Activated CD8-positive, alpha-beta memory T cell treated with anti-CD3 and anti-CD28 coated beads, Interleukin-2, amount 50 U/mL, for 48 hours (primary cell): ENCODE measurements at regions not wholly inside any gene's neighbourhood (a gene's known extent, or its start where the extent isn't known, plus 50 kb on each side); places are given as distances from the start of the nearest gene placed in this dataset.
"Not testable (repeated sequence)": the region's sequence is repeated elsewhere in the genome, so short reads cannot be mapped to it uniquely, and the experiment has no call there.

Experiments
- DNase-seq: peaks from one replicate; pipeline ENCODE4 v3.0.0-alpha.2; 2020

DNA sequence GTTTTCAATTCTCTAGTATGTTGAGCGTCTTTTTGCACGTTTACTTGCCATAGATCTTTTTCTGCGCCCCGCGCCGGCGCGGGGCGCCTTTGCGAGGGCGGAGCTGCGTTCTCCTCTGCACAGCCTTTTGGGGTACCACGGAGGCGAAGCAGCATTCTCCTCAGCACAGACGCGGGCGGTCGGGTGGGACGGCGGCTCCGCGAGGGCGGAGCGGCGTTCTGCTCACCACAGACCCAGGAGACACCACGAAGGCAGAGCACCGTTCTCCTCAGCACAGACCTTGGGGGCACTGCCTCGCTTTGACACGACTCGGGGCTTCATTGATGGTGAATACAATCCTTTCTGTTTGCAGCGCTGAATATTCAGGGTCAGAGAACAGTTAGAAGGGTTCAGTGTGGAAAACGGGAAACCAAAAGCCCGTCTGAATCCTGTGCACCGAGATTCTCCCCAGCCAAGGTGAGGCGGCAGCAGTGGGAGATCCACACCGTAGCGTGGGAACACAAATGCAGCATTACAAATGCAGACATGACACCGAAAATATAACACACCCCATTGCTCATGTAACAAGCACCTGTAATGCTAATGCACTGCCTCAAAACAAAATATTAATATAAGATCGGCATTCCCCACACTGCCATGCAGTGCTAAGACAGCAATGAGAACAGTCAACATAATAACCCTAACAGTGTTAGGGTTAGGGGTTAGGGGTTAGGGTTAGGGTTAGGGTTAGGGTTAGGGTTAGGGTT lies 190.7 kb upstream of the VIPR2 start:
- not testable (repeated sequence) for DNase-seq

DNA sequence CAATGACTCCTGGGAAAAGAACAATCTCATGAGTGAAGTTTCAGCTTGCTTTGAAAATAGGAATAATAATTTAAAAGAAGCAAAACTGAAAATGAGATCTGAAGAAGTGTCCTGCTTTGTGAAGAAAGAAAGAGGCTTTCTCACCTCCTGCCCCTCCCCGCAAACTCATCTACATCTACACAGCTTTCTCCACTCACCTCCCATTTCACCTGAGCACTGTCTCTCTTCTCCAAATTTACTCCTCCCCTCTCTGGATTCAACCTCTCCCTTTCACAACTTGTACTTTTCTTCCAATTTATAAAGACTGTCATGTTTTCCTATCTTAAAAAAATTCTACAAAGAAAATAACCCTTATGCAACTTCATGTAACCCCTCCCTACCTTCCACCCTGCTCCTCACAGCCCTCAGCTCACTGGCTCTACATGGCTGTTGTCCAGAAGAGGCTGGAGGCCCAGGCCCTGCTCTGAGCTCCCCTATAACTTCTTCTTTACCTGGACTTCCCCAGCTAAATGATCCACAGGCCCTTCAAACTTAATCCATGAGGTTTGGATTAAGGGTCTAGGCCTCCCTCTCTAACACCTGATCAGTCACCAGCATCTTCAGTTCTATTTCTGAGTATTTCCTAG lies 188.3 kb upstream of the VIPR2 start:
- not testable (repeated sequence) for DNase-seq

DNA sequence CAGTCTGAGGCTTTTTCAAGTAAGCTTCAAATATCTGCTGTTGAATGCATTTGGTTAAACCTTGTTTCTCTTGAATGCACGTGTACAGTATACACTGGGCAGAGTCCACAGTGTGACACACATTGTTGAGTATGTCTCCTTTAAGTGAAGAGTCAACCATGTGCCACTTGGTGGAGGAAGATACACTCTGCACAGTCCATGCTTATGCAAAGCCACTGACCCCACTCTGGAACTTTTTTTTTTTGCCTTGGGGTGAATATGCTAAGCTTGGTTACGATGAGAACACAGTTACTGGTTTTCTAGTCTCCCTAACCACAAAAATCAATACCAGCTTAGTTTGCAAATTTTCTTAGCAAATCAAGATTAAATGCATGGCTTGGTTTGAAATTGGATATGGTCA lies 186.8 kb upstream of the VIPR2 start:
- no peak for DNase-seq

DNA sequence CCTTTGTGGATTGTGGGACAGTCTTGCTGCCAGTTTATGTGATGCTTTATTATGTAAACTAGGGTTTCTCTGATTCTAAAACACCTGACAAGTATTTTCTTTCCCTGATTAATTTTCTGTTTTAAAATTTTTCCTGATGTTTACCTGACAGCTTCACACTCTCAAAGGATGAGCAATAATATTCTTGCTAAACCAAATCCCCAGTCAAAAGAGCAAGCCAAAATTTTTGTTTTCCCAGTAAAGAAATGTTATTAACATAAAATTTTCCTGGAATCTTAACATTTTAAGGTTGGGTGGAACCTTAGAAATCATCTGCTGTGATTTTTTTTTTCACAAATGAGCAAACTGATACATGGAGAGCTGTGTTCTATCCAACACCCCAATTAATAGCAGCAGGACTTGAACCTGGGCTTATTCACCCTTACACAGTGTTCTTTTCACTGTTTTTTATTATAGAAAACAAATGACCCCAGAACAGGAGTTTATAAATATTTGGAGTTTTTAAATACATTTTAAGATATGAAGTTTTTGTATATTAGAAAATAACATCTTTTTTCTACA lies 185.2 kb upstream of the VIPR2 start:
- no peak for DNase-seq

DNA sequence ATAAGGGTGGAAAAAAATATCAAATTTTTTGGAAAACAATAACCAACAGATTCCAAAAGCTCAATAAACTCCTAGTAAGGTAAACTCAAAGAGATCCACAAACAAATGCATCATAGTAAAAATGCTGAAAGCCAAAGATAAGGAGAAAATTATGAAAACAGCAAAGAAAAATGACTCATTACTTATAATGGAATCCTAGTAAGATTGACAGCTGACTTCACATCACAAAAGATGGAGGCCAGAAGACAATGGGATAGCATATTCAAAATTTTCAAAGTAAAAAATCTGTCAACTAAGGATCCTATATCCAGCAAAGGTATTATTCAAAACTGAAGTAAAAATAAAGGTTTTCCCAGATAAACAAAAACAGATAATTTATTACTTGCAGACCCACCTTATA lies 183.4 kb upstream of the VIPR2 start:
- no peak for DNase-seq

DNA sequence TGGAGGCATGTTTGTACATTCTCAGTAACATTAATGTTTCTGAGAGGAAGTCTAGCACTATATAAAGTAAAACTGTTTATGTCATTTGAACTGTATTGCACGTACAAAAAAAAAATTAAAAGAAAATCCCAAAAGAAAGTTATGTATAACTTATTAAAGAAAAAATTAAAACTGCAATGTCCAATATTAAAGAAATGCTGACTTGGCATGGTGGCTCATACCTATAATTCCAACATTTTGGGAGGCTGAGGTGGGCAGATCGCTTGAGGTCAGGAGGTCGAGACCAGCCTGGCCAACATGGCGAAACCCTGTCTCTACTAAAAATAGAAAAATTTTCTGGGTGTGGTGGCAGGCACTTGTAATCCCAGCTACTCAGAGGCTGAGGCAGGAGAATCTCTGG lies 178.7 kb upstream of the VIPR2 start:
- no peak for DNase-seq

DNA sequence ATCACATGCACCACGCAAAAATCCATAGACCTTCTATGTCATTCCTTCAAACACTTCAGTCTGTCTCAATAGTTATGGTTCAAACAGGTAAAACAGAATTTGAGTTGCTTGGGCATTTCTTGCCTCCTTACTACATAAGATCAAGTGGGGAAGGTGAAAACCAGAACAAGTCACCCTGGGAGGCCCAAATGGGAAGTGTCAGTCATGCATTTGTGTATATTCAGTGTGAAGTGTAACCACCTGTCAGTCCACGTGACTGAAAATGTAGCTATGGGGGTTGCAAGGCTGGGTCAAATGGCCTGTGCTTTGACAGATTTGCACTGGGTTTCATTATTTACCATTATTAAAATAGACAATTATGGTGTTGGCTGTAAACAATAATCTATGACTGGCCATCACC lies 176.6 kb upstream of the VIPR2 start:
- DNase-seq, result no peak

DNA sequence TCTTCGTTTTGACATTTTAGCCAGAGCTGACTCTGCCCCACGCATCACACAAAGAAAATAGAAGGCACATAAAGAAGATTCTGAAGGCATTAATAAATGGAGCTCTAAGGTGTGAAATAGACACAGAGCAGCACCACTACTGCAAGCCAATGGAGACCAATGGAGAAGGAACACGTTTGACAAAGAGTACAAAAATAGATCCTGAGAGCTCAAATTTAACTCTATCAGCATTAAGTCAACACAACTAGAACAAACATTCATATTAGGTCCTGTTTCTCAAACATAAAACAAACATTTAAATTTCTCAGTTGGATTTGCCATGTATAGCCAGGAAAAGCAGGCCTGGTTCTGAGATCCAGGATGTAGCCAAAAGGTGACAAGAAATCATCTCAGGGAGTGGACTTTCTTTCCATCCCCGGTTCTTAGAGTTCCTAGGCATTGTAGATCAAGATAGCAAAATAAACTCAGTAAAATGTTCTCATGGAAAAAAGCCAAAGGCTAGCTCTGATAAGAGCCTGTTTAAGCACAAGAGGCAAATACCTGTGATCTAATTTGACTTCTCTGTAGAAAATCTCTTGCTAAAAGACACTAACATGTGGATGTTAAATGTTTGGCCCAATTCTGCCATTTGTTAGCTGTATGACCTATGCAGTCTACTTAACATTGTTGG lies 174.2 kb upstream of the VIPR2 start:
- DNase-seq, result no peak

DNA sequence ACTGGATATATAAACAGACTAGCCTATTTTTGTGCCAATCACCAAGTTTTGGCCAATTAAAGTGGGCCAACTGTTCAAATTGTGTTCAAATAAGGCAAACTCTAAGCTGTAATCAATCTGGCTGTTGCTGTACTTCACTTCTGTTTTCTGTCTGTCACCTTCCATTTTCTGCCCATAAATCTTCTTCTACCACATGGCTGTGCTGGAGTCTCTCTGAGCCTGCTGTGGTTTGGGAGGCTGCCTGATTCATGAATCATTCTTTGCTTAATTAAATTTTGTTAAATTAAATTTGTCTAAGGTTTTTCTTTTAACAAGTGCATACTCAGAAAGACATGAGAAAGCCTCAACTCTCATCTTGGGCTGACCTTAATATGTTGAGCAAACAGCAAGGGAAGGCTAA lies 172.6 kb upstream of the VIPR2 start:
- no peak for DNase-seq

DNA sequence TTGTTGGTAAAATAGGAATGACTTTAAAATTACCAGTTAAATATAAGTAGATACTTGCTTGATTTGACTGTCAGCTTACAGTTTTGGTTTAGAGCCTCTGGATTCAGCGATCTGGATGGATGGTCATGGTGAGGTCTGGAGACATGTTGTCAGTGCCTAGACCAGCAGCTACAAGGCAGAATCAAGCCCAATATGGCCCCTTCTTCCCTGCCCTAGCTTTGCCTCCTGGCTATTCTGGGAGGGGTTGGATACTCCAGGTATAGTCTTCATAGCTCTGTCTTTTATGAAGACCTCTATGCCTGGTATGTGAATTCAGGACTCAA lies 166.5 kb upstream of the VIPR2 start:
- no peak for DNase-seq

DNA sequence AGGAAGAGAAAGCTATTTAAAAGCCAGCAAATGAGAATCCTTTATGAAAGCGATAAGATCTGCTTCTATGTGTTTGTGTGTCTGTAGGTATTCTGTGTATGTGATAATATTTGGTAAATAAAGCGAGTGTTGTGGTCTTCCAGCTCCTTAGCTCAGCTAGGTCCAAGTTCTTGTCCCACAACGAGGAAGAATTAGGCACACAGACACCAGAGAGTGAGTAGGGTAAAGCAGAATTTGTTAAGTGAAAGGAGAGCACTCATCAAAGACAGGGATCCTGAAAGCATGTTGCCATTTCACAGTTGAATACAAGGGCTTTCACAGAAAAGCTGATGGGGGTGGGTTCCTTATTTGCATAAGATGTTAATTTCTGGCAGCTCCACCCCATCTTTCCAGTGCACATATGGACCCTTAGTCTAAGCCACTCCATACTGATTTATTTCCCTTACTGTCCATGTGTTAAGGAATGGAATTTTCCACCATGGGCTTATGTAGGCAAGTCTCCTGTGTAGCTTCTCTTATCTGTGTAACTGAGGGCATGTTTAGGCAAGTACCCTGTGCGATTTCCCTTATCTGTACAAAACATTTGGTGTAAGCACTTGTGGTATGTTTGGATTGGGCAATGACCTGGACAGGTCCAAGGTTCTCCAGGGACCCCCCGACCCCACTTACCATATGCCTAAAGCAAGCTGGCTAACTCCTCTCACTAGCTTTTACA lies 165.9 kb upstream of the VIPR2 start:
- DNase-seq, result no peak

DNA sequence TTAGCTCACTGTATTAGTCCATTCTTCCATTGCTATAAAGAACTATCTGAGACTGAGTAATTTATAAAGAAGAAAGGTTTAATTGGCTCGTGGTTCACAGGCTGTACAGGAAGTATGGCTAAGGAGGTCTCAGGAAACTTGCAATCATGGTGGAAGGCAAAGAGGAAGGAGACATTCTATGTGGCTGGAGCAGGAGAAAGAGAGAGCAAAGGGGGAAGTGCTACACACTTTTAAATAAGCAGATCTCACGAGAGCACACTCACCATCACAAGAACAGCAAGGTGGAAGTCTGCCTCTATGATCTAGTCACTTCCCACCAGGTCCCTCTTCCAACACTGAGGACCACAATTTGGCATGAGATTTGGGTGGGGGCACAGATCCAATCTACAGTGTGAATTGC lies 164.5 kb upstream of the VIPR2 start:
- not testable (repeated sequence) for DNase-seq

DNA sequence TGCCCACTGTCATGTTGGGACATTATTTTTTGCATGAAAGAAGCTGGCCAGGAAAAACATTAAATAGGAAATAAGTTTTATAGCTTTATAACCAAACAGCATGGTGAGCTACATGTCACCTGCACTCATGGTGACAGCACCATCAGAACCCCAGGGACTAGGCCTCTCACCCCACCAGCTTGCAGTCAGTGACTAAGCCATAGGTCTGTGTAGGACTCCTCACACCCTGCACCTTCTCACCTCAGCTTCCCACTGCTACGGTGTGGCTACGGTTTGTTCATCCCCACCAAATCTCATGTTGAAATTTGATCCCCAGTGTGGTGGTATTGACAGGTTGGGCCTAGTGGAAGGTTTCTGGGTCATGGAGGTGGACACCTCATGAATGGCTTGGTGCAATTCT lies 161.3 kb upstream of the VIPR2 start:
- DNase-seq, result no peak

DNA sequence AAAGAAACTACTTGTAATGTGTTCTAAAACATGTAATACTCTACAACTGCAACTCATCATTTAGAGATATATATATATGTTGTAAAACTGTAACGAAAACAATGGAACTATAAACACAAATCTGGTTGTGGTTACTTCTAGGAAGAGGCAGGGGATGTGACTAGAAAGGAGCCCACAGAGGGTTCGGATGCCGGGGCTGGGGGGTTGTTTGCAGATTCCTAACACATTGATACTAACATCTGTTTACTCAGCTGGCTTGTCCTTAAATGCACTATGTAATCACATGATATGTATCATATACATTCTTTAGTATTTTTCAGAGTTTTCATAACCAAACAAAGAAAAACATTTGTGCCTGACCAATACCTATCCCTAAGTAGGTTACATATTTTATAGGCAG lies 160.5 kb upstream of the VIPR2 start:
- DNase-seq, result not testable (repeated sequence)

DNA sequence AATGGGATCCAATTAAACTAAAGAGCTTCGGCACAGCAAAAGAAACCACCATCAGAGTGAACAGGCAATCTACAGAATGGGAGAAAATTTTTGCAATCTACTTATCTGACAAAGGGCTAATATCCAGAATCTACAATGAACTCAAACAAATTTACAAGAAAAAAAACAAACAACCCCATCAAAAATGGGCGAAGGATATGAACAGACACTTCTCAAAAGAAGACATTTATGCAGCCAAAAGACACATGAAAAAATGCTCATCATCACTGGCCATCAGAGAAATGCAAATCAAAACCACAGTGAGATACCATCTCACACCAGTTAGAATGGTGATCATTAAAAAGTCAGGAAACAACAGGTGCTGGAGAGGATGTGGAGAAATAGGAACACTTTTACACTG lies 158.8 kb upstream of the VIPR2 start:
- DNase-seq, result not testable (repeated sequence)

DNA sequence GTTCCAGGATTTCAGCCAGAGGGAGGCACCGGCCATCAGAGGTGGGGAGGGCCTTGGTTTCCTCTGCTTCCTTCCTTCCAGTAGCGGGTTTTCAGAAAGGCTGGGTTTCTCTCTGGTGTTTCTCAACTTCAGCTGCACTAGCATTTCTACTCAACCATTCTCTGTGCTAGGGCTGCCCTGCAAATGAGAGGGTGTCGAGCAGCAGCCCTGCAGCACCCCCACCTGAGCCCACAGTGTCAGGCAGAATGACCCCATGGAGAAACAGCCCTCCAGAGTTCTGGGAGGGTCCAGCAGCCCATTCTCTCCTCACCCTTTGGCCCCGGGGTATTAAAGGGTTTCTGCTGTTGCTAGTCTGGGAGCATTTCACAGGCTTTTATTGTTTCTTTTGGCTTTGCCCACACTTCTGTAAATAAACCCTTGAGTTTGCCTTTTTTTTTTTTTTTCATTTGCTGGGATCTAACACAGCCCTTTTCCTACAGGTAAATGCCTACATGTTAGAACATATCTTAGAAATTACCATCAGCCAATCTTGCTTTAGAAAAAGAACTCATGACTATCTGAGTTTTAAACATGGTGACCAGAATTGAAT lies 151.5 kb upstream of the VIPR2 start:
- no peak for DNase-seq

DNA sequence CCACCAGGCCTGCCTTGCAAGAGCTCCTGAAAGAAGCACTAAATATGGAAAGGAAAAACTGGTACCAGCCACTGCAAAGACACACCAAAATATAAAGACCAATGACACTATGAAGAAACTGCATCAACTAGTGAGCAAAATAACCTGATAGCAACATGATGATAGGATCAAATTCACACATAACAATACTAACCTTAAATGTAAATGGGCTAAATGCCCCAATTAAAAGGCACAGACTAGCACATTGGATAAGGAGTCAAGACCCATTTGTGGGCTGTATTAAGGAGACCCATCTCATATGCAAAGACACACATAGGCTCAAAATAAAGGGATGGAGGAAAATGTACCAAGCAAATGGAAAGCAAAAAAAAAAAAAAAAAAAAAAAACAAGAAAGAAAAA lies 141.8 kb upstream of the VIPR2 start:
- not testable (repeated sequence) for DNase-seq

DNA sequence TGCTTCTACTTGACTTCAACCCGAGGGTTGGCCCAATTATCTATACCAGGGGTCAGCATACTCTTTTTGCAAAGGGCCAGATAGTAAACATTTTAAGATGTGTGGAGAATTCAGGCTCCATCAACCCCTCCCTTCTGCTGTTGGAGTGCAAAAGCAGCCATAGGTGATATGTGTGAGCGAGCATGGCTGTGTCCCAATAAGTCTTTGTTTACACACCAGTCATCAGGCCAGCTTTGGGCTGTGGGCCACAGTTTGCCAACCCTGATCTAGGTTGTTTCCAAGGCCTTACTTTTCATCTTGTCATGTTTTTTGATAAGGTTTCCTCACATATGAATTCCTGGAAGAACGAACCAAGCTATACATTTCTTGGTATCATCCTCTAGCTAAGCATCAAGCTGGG lies 136.9 kb upstream of the VIPR2 start:
- DNase-seq, result no peak

DNA sequence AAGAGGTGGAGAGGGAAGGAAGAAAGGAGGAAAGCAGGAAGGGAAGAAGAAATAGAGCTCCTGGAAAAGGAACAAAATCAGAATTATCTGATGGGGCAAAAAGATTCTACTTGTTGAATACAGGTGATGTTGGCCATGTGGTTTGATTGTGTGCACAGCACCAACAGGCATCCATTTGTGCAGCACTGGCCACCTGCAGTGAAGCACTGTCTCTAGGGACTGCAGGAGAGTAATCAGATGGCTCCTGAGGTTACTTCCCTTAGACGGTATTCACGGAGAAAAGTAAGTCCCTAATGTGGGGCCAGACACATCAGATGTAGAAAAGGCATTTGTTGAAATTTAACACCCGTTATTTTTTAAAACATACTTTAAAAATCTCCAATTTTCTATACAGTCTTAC lies 135.3 kb upstream of the VIPR2 start:
- DNase-seq, result no peak

DNA sequence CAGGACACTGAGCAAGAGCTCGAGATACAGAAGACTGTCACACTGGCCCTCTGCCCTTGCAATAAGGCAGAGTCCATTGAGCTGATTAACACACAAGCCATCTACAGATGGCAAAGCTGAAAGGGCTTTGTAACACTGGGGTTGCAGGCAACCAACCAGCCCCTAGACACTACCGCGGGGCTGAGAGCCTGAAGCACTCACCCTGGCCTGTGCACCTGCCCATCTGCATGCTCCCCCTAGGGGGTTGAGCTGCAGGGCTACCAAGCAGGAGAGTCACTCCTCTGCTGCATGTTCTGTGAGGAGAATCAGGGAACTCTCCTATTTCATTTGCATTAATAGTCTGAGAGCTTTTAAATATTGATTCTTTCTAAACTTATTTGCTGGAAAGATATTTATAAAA lies 128.1 kb upstream of the VIPR2 start:
- DNase-seq, result no peak

DNA sequence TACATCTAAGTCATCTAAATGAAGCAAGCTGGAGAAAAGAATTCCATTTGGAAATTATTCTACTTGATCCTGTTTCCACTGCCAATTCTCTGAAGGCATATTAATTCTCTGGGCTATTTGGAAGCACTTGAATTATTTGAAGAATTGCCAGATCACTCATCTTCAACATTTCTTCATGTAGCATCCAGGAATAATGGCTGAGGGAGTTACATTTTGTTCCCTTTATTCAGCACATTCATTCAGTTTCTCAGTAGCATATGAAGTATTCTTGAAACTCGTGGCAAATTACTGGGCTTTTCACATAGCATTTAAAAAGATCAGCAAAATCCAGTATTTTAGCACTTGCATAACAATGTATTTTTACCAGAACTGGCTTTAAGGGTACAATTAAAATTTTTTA lies 127.1 kb upstream of the VIPR2 start:
- no peak for DNase-seq

DNA sequence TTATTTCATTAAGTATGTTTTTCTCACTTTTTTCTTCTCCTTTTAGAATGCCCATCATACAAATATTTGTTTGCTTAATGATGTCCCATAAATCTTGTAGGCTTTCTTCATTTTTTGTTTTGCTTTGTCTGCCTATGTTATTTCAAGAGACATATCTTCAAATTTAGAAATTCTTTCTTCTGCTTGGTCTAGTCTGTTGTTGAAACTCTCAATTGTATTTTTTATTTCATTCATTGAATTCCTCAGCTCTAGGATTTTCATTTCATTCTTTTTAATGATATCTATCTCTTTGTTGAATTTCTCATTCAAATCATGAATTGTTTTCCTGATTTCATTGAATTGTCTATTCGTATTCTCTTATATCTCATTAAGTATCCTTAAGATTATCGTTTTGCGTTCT lies 125.1 kb upstream of the VIPR2 start:
- DNase-seq, result no peak

DNA sequence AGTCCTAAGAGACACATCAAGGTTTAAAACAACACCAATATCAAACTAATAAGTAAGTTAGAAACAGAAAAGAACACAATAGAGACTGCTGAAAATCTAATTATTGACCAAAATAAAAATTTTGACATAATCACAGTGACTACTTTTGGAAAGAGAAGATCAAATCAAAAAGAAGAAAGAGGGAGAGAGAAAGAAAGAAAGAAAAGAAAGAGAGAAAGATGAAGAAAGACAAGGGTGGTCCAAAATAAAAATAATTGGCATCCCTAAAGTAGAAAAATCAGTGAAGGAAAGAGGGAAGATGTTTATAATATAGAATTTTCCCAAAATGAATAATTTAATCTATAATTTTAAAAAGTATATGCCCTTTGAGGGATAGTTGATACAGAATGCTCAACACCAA lies 118.8 kb upstream of the VIPR2 start:
- DNase-seq, result no peak
